ENCODE measurements at regions not wholly inside any gene's neighbourhood (a gene's known extent, or its start where the extent isn't known, plus 50 kb on each side); places are given as distances from the start of the nearest gene placed in this dataset.

GRCh38 chr5:28329176-28329575 is 1290.8 kb upstream of the CDH9 start:
- TF ChIP-seq CTCF (IDR thresholded peaks at IDR 0.05; ENCODE audit: low read depth, low read length) (no peak), EZH2phosphoT487 (IDR thresholded peaks at IDR 0.05; ENCODE audit: low read depth) (no peak)

Data from OCI-LY3 (cell line).